ENCODE measurements at regions not wholly inside any gene's neighbourhood (a gene's known extent, or its start where the extent isn't known, plus 50 kb on each side); places are given as distances from the start of the nearest gene placed in this dataset.

GRCh38 chr7:25664593-25664992 is 436.3 kb upstream of the NPVF start:
- no peaks in the 10 kb centered on the region for H3K36me3 ChIP-seq
- no peak overlapping the region for H3K27ac ChIP-seq
- H3K4me2 ChIP-seq: no peak overlapping the region
- no peaks in the 10 kb centered on the region for H4K20me1 ChIP-seq
- H3K4me1 ChIP-seq: no peaks in the 10 kb centered on the region
- TF ChIP-seq Cebpa-rat (IDR thresholded peaks at IDR 0.05): no peak
- no peak overlapping the region for H3K4me3 ChIP-seq
- no peaks in the 10 kb centered on the region for H3K9me3 ChIP-seq (replicated peaks in 1 of 11)
- no peaks in the 10 kb centered on the region for H3K27me3 ChIP-seq
- no peak overlapping the region for H3K9ac ChIP-seq

GRCh38 chr7:25665374-25665773 is 437.1 kb upstream of the NPVF start:
- no peak for TF ChIP-seq Cebpa-rat (IDR thresholded peaks at IDR 0.05)
- H3K27ac ChIP-seq: no peak overlapping the region
- no peaks in the 10 kb centered on the region for H3K27me3 ChIP-seq
- H4K20me1 ChIP-seq: no peaks in the 10 kb centered on the region
- no peaks in the 10 kb centered on the region for H3K4me1 ChIP-seq
- no peaks in the 10 kb centered on the region for H3K36me3 ChIP-seq
- H3K9ac ChIP-seq: no peak overlapping the region
- H3K9me3 ChIP-seq (replicated peaks in 1 of 11): no peaks in the 10 kb centered on the region
- H3K4me2 ChIP-seq: no peak overlapping the region
- H3K4me3 ChIP-seq: no peak overlapping the region

- H3K27me3 ChIP-seq: no peaks in the 10 kb centered on the region
- no peaks in the 10 kb centered on the region for H3K9me3 ChIP-seq (replicated peaks in 1 of 11)
- H3K4me1 ChIP-seq: no peaks in the 10 kb centered on the region
- no peak for TF ChIP-seq Cebpa-rat (IDR thresholded peaks at IDR 0.05)
- no peaks in the 10 kb centered on the region for H4K20me1 ChIP-seq
- H3K36me3 ChIP-seq: no peaks in the 10 kb centered on the region
- H3K4me3 ChIP-seq: no peak overlapping the region
- H3K27ac ChIP-seq: no peak overlapping the region
- no peak overlapping the region for H3K9ac ChIP-seq
- H3K4me2 ChIP-seq: no peak overlapping the region
These were observed 437.8 kb upstream of the NPVF start for GRCh38 chr7:25665903-25666670.

GRCh38 chr7:25666671-25667060 is 438.4 kb upstream of the NPVF start:
- Histone ChIP-seq H3K9ac (no peak overlapping the region), H3K4me1 (no peaks in the 10 kb centered on the region), H3K4me2 (no peak overlapping the region), H3K27me3 (no peaks in the 10 kb centered on the region), H3K9me3 (replicated peaks in 1 of 11) (no peaks in the 10 kb centered on the region), H3K36me3 (no peaks in the 10 kb centered on the region), H3K4me3 (no peak overlapping the region), H3K27ac (no peak overlapping the region), H4K20me1 (no peaks in the 10 kb centered on the region)
- no peak for TF ChIP-seq Cebpa-rat (IDR thresholded peaks at IDR 0.05)

- H3K4me2 ChIP-seq: no peak overlapping the region
- no peaks in the 10 kb centered on the region for H4K20me1 ChIP-seq
- H3K4me3 ChIP-seq: no peak overlapping the region
- no peaks in the 10 kb centered on the region for H3K4me1 ChIP-seq
- TF ChIP-seq Cebpa-rat (IDR thresholded peaks at IDR 0.05): no peak
- H3K9me3 ChIP-seq (replicated peaks in 1 of 11): no peaks in the 10 kb centered on the region
- no peak overlapping the region for H3K9ac ChIP-seq
- no peaks in the 10 kb centered on the region for H3K36me3 ChIP-seq
- no peak overlapping the region for H3K27ac ChIP-seq
- H3K27me3 ChIP-seq: no peaks in the 10 kb centered on the region
These were observed 441.0 kb upstream of the NPVF start for GRCh38 chr7:25669281-25669781.

GRCh38 chr7:25669961-25670841 is 441.9 kb upstream of the NPVF start:
- H3K9me3 ChIP-seq (replicated peaks in 1 of 11): no peaks in the 10 kb centered on the region
- H3K4me3 ChIP-seq: no peak overlapping the region
- H3K27me3 ChIP-seq: no peaks in the 10 kb centered on the region
- H3K4me2 ChIP-seq: no peak overlapping the region
- TF ChIP-seq Cebpa-rat (IDR thresholded peaks at IDR 0.05): no peak
- no peaks in the 10 kb centered on the region for H3K4me1 ChIP-seq
- no peaks in the 10 kb centered on the region for H4K20me1 ChIP-seq
- H3K9ac ChIP-seq: no peak overlapping the region
- no peaks in the 10 kb centered on the region for H3K36me3 ChIP-seq
- H3K27ac ChIP-seq: no peak overlapping the region

GRCh38 chr7:25671111-25671510 is 442.8 kb upstream of the NPVF start:
- Histone ChIP-seq H3K27ac (no peak overlapping the region), H4K20me1 (no peaks in the 10 kb centered on the region), H3K4me1 (no peaks in the 10 kb centered on the region), H3K4me3 (no peak overlapping the region), H3K9me3 (replicated peaks in 1 of 11) (no peaks in the 10 kb centered on the region), H3K27me3 (no peaks in the 10 kb centered on the region), H3K9ac (no peak overlapping the region), H3K36me3 (no peaks in the 10 kb centered on the region), H3K4me2 (no peak overlapping the region)
- TF ChIP-seq Cebpa-rat (IDR thresholded peaks at IDR 0.05): no peak

GRCh38 chr7:25672496-25672895 is 444.2 kb upstream of the NPVF start:
- Histone ChIP-seq H4K20me1 (no peaks in the 10 kb centered on the region), H3K4me2 (no peak overlapping the region), H3K27me3 (no peaks in the 10 kb centered on the region), H3K9ac (no peak overlapping the region), H3K4me1 (no peaks in the 10 kb centered on the region), H3K9me3 (replicated peaks in 1 of 11) (no peaks in the 10 kb centered on the region), H3K36me3 (no peaks in the 10 kb centered on the region), H3K4me3 (no peak overlapping the region), H3K27ac (no peak overlapping the region)
- no peak for TF ChIP-seq Cebpa-rat (IDR thresholded peaks at IDR 0.05)

- Histone ChIP-seq H3K4me3 (no peak overlapping the region), H4K20me1 (no peaks in the 10 kb centered on the region), H3K4me1 (no peaks in the 10 kb centered on the region), H3K27me3 (no peaks in the 10 kb centered on the region), H3K9ac (no peak overlapping the region), H3K4me2 (no peak overlapping the region), H3K9me3 (replicated peaks in 1 of 11) (no peaks in the 10 kb centered on the region), H3K36me3 (no peaks in the 10 kb centered on the region), H3K27ac (no peak overlapping the region)
- TF ChIP-seq Cebpa-rat (IDR thresholded peaks at IDR 0.05): no peak
These were observed 447.6 kb upstream of the NPVF start for GRCh38 chr7:25675789-25676474.

Measured in BLaER1 treated with 17β-estradiol and CSF1 and Interleukin-3, amounts not matched to agents 10 nM and 100 nM (cell line).